ENCODE measurements at regions not wholly inside any gene's neighbourhood (a gene's known extent, or its start where the extent isn't known, plus 50 kb on each side); places are given as distances from the start of the nearest gene placed in this dataset.

GRCh38 chr4:177190995-177191580 lies 118.6 kb upstream of the NEIL3 start:
- no peak for DNase-seq

- no peak for DNase-seq
These were observed 118.1 kb upstream of the NEIL3 start for GRCh38 chr4:177191586-177191985.

DNA sequence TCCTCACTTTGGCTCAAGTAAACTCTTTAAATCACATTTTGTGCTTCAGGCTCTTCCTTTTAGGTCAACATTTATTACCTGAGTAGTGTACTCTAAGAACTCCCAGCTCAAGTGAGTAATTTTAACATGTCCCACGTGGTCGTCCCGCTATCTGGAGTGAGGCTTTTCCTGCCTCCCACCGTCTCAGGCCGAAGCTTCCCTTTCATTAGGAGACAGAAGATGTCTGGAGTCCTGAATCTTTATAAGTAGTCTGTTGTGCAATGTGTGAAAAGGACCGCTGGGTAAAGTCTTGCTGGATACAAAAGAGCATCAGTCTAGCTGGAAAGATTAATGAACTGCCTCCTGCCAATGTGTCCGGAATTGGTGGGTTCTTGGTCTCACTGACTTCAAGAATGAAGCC lies 117.7 kb upstream of the NEIL3 start:
- no peak for DNase-seq

- DNase-seq: peak; percentile 1
These were observed 116.5 kb upstream of the NEIL3 start for GRCh38 chr4:177193024-177193715.

DNA sequence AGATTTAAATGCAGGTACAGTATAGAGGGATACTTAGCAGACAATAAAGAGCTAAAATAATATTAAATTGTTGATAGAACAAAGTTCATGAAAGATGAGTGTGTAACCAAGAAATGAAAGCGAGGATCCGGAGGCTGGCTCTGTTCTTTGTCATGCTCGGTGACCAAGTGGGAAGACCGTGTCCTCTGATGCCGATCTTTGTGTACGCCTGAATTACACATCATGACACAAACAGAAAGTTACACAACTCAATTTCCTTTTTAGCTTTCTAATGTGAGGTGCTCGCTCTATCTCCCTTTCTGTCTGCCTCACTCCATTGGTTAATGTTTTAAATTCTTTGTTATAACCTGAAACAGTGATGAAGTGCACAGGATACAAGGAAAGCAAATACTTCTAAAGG lies 114.8 kb upstream of the NEIL3 start:
- DNase-seq: no peak

DNA sequence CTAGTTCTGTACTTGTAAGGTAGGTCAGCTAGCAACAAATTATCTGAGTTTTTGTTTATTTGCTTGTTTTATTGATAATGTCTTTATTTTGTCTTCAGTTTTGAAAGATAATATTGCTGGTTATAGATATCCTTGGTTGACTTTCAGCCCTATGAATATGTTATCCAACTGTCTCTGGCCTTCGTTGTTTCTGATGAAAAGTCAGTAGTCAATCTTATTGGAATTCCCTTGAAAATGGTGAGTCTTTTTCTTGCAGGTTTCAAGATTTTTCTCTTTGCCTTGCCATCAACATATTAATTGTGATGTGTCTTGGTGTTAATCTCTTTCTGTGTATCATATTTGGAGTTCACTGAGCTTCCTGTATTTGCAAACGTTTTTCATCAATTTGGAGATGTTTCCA lies 113.1 kb upstream of the NEIL3 start:
- no peak for DNase-seq

DNA sequence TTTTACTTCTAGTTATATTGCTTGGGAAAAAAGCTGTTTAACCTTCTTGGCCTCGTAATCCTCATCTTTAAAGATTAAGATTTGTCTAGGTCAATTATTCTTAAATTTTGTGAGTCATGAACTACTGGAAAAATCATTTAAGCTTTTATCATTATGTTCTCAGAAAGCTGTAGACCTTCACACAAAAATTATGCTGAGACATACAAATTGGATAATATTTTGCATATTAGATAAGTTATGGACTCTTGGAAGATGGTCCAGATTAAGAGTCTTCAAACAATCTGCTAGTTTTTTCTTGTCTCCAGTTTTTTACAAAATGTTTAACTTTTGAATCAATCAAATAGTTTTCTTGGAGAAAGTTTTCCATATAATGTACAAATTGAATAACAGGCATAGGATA lies 108.1 kb upstream of the NEIL3 start:
- DNase-seq: no peak

DNA sequence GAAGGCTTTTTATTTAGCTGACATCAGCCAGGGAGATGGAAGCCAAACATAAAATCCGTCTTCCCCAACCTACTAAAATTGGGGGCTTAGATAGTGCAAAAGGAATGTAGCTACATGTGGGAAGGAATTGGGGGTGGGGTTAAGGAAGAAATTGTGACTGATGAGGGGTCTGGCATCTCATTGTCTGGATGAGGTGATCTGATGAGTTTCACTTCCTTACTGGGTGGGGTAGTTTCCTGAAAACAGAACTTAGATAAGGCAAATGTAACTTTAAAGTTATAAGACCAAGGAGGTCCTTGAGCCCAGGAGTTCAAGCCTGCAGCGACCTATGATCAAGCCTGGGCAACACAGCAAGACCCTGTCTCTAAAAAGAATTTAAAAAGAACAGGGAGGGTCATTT lies 105.5 kb upstream of the NEIL3 start:
- DNase-seq: no peak

GRCh38 chr4:177214935-177215334 lies 94.7 kb upstream of the NEIL3 start:
- DNase-seq: no peak

DNA sequence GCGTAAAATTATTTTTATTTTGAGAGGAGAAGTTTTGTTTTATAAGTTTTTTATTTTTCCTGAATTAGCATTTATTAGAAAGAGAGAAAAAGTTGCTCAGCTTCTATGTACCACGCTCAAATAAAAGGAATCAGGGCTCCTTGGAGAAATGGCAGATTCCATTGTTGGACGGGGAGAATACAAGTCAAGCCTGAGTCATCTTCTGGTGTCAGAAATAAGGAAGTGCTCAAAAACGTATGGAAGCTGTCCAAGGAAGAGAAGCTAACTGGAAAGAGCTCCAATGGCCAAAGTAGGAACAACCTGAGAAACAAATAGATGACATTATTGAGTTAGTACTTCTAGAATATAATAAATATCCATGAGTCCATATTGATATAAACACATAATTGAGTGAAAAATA lies 89.3 kb upstream of the NEIL3 start:
- DNase-seq: no peak

GRCh38 chr4:177222781-177223180 lies 86.9 kb upstream of the NEIL3 start:
- no peak for DNase-seq

DNA sequence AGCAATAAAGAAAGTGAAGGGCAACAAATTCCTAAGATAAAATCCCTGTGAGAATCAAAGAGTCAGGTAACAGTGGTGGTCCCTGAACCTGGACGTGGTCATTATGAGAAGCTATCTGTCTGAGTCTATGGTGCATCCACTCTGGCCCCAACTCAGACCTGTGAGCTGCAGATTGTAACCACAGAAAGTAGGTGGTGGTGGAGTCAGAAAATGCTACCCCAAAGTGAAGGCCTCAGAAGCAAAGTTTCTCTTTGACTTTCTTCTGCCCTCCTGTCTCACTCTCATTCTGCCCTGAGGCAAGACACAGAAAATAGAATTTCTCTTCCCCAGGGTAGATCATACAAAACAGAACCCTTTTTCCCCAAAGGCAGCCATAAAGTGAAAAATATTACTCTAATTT lies 84.1 kb upstream of the NEIL3 start:
- no peak for DNase-seq

GRCh38 chr4:177227636-177228035 lies 82.0 kb upstream of the NEIL3 start:
- no peak for DNase-seq

DNA sequence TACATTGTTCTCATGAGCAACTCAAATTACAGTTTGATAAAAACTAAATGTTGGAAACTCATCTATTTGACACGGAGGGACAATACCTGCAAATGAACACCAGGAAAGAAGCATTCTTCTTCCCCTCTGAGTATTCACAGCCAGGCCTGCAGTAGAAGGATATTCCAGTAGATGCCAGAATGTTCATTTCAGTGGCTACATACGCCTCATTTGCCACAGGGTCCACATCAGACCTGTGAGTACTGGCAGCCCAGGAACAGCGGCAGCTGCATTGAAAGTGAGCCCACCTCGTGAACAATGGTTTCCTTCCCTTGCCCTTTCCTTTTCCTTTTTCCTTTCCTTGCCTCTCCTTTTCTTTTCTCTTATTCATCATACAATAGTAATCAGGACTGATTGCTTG lies 81.1 kb upstream of the NEIL3 start:
- no peak for DNase-seq

GRCh38 chr4:177229331-177229730 lies 80.3 kb upstream of the NEIL3 start:
- no peak for DNase-seq

DNA sequence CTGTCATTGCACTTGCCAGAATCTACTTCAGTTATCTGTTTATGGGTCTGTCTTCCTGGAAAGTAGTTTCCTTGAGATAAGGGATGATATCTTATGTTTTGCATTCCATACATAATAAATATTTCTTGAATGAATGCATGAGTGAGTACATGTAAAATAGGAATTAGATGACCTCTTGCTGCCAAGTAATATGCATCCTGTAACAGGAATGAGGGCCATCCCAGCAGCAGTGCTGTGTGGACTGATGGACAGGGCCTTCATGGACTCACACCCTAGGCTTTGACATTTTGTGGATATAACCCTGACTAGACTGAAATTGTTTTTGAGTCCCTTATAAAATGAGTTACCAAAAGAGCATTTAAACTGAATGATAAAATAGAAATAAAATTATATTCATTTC lies 77.2 kb upstream of the NEIL3 start:
- DNase-seq: no peak

- no peak for DNase-seq
These were observed 74.6 kb upstream of the NEIL3 start for GRCh38 chr4:177235026-177235425.

DNA sequence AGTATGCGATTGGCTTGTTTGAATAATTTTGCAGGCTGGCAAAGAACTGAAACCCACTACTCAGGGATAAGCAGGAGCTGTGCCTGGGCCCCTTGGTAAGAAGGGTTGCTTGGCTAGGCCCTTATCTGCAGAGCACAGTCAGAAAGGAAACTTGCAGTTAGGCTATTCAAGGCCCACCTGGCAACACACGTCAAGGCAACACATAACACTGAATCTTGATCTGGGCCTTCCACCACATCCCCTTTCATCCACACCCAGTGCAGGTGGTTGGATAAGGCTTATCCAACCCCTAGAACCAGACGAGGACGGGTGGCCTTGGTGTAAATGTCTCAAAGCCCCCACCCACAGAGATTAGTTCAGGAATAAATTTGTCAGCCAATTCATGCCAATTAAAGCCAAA lies 72.8 kb upstream of the NEIL3 start:
- DNase-seq: no peak

- no peak for DNase-seq
These were observed 72.4 kb upstream of the NEIL3 start for GRCh38 chr4:177237291-177237690.

DNA sequence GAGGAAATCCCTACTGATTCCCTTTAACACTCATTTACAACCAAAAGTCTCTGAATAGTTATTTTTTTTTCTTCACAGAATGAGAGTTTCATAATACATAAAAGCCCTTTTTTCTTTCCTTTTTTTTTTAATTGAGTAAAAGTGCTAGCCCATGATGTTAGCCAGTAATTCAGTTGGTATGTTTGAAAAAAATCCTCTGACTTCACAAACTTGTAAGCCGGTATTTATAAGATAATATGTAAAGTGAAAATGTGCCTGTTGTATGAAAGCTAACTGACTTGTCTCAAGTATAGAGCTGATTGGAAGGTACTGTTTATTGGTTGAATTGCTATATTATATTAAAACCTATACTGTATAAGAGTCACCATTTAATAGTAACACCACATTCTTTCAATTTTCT lies 70.2 kb upstream of the NEIL3 start:
- no peak for DNase-seq

- no peak for DNase-seq
These were observed 69.8 kb upstream of the NEIL3 start for GRCh38 chr4:177239878-177240277.

GRCh38 chr4:177242651-177243286 lies 66.9 kb upstream of the NEIL3 start:
- no peak for DNase-seq

- no peak for DNase-seq
These were observed 62.8 kb upstream of the NEIL3 start for GRCh38 chr4:177246641-177247584.

All from activated gamma-delta T cell (primary cell).